PC-9 (cell line): ENCODE measurements at regions not wholly inside any gene's neighbourhood (a gene's known extent, or its start where the extent isn't known, plus 50 kb on each side); places are given as distances from the start of the nearest gene placed in this dataset.

Source experiments
- BruUV-seq: library from RNA; stranded (reverse); fragments of 400-500 nt; replicated peaks from 2 replicates; lab custom pipeline; 2021; lab: Mats Ljungman, UMichigan
- CTCF ChIA-PET: fragments of 300-600 bp; sonication (Branson Sonifier 250); formaldehyde crosslinking; loops from one replicate; lab custom pipeline; 2022; ENCODE audit warnings: antibody characterized with exemption; lab: Charles Lee
- POLR2A ChIA-PET: fragments of 300-600 bp; sonication (Branson Sonifier 250); formaldehyde crosslinking; loops from one replicate; lab custom pipeline; 2022; ENCODE audit warnings: antibody characterized with exemption; ENCODE audit not compliant: unreplicated experiment; lab: Charles Lee
- DNase-seq, 2 experiments: peaks; one replicate each; pipeline versions ENCODE4 v3.0.0 to v3.0.0-alpha.2; 2015 to 2022; ENCODE audit warnings: mixed read lengths in 1 of 2
- H2AFZ ChIP-seq: fragments of 200-600 bp; sonication (generic); 2 replicates; pipeline ENCODE4 v1.8.1; 2017; ENCODE audit warnings: antibody characterized with exemption
- H3F3A ChIP-seq: fragments of 200-600 bp; sonication (generic); 2 replicates; pipeline ENCODE4 v1.8.1; 2017; ENCODE audit warnings: antibody characterized with exemption, mild to moderate bottlenecking, low read depth; ENCODE audit not compliant: insufficient read depth
- H3K27ac ChIP-seq: fragments of 200-600 bp; sonication (generic); 2 replicates; pipeline ENCODE4 v1.6.1; 2016; ENCODE audit warnings: mixed run types
- H3K27me3 ChIP-seq: fragments of 200-600 bp; sonication (generic); 2 replicates; pipeline ENCODE4 v1.6.1; 2016; ENCODE audit warnings: low read depth, mixed run types; ENCODE audit not compliant: insufficient read depth
- H3K36me3 ChIP-seq: fragments of 200-600 bp; sonication (generic); 2 replicates; pipeline ENCODE4 v1.6.1; 2016; ENCODE audit warnings: low read depth, mixed run types
- H3K4me1 ChIP-seq: fragments of 200-600 bp; sonication (generic); replicated peaks from 2 replicates; pipeline ENCODE4 v1.6.1; 2016; ENCODE audit warnings: mixed run types; ENCODE audit not compliant: insufficient read depth
- H3K4me2 ChIP-seq: fragments of 200-600 bp; sonication (generic); 2 replicates; pipeline ENCODE4 v1.6.1; 2017; ENCODE audit warnings: mixed run types
- H3K4me3 ChIP-seq: fragments of 200-600 bp; sonication (generic); 2 replicates; pipeline ENCODE4 v1.6.1; 2016; ENCODE audit warnings: mixed run types
- H3K79me2 ChIP-seq: fragments of 200-600 bp; sonication (generic); 2 replicates; pipeline ENCODE4 v1.6.1; 2017; ENCODE audit warnings: low read depth, mixed run types
- H3K9me2 ChIP-seq: fragments of 200-600 bp; sonication (generic); 2 replicates; pipeline ENCODE4 v1.8.1; 2017; ENCODE audit warnings: mild to moderate bottlenecking; ENCODE audit not compliant: insufficient read depth
- H3K9me3 ChIP-seq: fragments of 200-600 bp; sonication (generic); 2 replicates; pipeline ENCODE4 v1.8.1; 2016; ENCODE audit warnings: low read depth; ENCODE audit not compliant: insufficient read depth
- H4K20me1 ChIP-seq: fragments of 200-600 bp; sonication (generic); 2 replicates; pipeline ENCODE4 v1.8.1; 2017; ENCODE audit not compliant: insufficient read depth
- EZH2 ChIP-seq: fragments of 200-600 bp; sonication (generic); IDR thresholded peaks from 2 replicates; pipeline ENCODE4 v1.8.0; 2017; ENCODE audit warnings: antibody characterized with exemption, low read depth
- intact Hi-C: fragments of 100-400 bp; cut with micrococcal nuclease; formaldehyde crosslinking; loops from one replicate; pipeline ENCODE4 v1.10.0; 2022; ENCODE audit not compliant: unreplicated experiment
- TF ChIP-seq, protein P1 (sequence below): fragments of 200-600 bp; sonication (generic); conservative IDR thresholded peaks from 2 replicates; pipeline ENCODE4 v1.6.1; 2017; ENCODE audit warnings: mixed run types, antibody characterized with exemption, mild to moderate bottlenecking, moderate library complexity

DNA sequence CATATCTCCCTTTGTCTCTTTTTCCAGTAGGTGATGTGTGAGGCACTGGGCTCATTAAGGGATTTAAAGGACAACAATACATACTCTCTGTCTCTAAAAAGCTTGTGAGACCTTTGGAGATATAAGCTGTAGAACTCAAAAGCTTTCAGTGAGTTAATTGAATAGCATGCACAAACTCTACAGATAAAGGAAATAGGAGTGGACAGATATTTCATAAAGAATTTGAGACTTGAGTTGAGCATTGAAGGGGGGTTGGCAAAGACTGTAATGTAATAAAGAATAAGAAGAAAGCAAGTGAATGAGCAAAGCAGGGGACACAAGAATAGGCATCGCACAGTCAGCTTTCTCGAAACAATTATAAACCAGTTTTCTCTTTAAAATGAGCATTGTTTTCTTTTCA lies 583.4 kb upstream of the DPPA4 start:
- H3K27ac ChIP-seq = no peak overlapping the region
- no TSS peak for BruUV-seq
- H3K36me3 ChIP-seq = no peaks in the 10 kb centered on the region
- intact Hi-C loops = loop anchor here (10.0 kb wide), 1 partner anchor 186 kb away; no protein-coding TSS in a partner anchor
- H3K9me2 ChIP-seq = no peaks in the 10 kb centered on the region
- ChIA-PET POLR2A (no interaction called here), CTCF (no interaction called here)
- H3K4me1 ChIP-seq = peaks cover 7% of the 10 kb centered on the region; the same call in 1 of the 2 replicates
- H3K9me3 ChIP-seq = peaks cover 12% of the 10 kb centered on the region
- no peaks in the 10 kb centered on the region for H3K27me3 ChIP-seq
- no peak overlapping the region for H3K4me3 ChIP-seq
- no peaks in the 10 kb centered on the region for H3K79me2 ChIP-seq
- no peak overlapping the region for H3K4me2 ChIP-seq
- no peaks in the 10 kb centered on the region for H3F3A ChIP-seq
- TF ChIP-seq, protein P1, sequence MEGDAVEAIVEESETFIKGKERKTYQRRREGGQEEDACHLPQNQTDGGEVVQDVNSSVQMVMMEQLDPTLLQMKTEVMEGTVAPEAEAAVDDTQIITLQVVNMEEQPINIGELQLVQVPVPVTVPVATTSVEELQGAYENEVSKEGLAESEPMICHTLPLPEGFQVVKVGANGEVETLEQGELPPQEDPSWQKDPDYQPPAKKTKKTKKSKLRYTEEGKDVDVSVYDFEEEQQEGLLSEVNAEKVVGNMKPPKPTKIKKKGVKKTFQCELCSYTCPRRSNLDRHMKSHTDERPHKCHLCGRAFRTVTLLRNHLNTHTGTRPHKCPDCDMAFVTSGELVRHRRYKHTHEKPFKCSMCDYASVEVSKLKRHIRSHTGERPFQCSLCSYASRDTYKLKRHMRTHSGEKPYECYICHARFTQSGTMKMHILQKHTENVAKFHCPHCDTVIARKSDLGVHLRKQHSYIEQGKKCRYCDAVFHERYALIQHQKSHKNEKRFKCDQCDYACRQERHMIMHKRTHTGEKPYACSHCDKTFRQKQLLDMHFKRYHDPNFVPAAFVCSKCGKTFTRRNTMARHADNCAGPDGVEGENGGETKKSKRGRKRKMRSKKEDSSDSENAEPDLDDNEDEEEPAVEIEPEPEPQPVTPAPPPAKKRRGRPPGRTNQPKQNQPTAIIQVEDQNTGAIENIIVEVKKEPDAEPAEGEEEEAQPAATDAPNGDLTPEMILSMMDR = no peak
- TF ChIP-seq EZH2 = no peak
- no peak overlapping the region for H2AFZ ChIP-seq
- no peak for DNase-seq
- no peaks in the 10 kb centered on the region for H4K20me1 ChIP-seq

DNA sequence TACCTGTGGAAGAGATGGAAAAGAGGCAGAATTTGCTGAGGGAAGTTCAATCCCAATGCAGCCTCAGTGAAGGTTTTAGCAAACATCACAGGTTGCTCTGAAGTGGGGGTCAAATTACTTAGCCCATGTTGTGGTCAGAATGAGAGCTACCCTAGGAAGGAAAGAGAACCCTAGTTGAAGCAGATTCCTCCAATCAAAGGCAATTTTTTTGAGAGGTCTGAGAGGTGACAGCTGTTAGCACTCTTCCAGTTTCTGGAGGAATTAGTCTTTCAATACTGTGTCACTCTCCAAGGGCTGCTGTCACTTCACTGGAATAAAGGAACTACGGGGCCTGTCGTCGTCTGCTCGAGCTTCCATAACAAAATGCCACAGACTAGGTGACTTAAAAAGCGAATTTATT lies 584.2 kb upstream of the DPPA4 start:
- Histone ChIP-seq H3K4me2 (no peak overlapping the region), H2AFZ (no peak overlapping the region), H4K20me1 (no peaks in the 10 kb centered on the region), H3K79me2 (no peaks in the 10 kb centered on the region), H3K9me3 (peaks cover 19% of the 10 kb centered on the region), H3K27me3 (no peaks in the 10 kb centered on the region), H3K27ac (no peak overlapping the region), H3K4me3 (no peak overlapping the region), H3K36me3 (no peaks in the 10 kb centered on the region), H3K4me1 (peaks cover 8% of the 10 kb centered on the region), H3F3A (peaks cover 3% of the 10 kb centered on the region), H3K9me2 (no peaks in the 10 kb centered on the region)
- ChIA-PET POLR2A (no interaction called here), CTCF (no interaction called here)
- BruUV-seq = no TSS peak
- TF ChIP-seq EZH2 = no peak
- TF ChIP-seq, protein P1 = no peak
- intact Hi-C loops = loop anchor here (10.0 kb wide), 1 partner anchor 187 kb away; no protein-coding TSS in a partner anchor
- DNase-seq = no peak

DNA sequence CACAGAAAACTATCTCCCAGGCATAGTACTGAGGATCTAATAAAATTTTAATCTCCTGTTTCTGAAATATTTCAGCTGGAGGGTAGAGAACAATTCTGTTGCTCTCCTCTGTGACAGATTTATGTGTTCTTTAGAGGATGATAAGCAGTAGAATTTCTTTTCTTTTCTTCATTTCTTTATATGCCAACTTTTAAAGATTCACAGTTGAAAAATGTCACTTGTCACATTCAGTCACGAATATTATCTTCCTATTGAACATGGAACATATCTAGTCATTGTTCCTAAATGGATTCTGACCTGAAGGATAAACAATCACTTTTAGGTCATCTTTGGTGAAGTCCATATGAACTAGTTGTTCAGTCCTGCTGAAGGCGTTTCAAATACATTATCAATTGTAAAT lies 585.5 kb upstream of the DPPA4 start:
- ChIA-PET POLR2A (interaction anchor here (0.5 kb wide), 1 partner anchor 496 kb away, joined by 4 read pairs; no protein-coding TSS in a partner anchor), CTCF (no interaction called here)
- H3K36me3 ChIP-seq = no peaks in the 10 kb centered on the region
- no peak overlapping the region for H3K4me3 ChIP-seq
- no TSS peak for BruUV-seq
- H3K79me2 ChIP-seq = no peaks in the 10 kb centered on the region
- H3K4me2 ChIP-seq = no peak overlapping the region
- no peak overlapping the region for H3K27ac ChIP-seq
- no peaks in the 10 kb centered on the region for H4K20me1 ChIP-seq
- intact Hi-C loops = loop anchor here (10.0 kb wide), 1 partner anchor 188 kb away; no protein-coding TSS in a partner anchor
- H3K9me3 ChIP-seq = peaks cover 22% of the 10 kb centered on the region
- DNase-seq = no peak
- H3K4me1 ChIP-seq = peaks cover 20% of the 10 kb centered on the region
- no peaks in the 10 kb centered on the region for H3K9me2 ChIP-seq
- no peak for TF ChIP-seq EZH2
- TF ChIP-seq, protein P1 = no peak
- H2AFZ ChIP-seq = 0 out of 2 replicates have a peak overlapping the region, but pooled peaks have one; percentile 5
- no peaks in the 10 kb centered on the region for H3K27me3 ChIP-seq
- peaks cover 9% of the 10 kb centered on the region for H3F3A ChIP-seq
